ENCODE measurements at regions not wholly inside any gene's neighbourhood (a gene's known extent, or its start where the extent isn't known, plus 50 kb on each side); places are given as distances from the start of the nearest gene placed in this dataset.

- H3K36me3 ChIP-seq (ENCODE audit: control insufficient read depth in 2 of 2, extremely low read depth in 1 of 2, insufficient read depth in 2 of 2, low read length in 2 of 2), result no peaks in the 10 kb centered on the region
- H3K4me3 ChIP-seq (replicated peaks in 1 of 3; ENCODE audit: insufficient read depth in 1 of 3, low read depth in 1 of 3, low read length in 3 of 3), result no peak overlapping the region
- H3K9me1 ChIP-seq (replicated peaks; ENCODE audit: control insufficient read depth, extremely low read depth, insufficient read depth, low read length), result no peaks in the 10 kb centered on the region
- ChIA-PET CTCF (no interaction called here), POLR2A (no interaction called here)
- no peak overlapping the region for H3K4me2 ChIP-seq (ENCODE audit: insufficient read depth, low read length)
- no peaks in the 10 kb centered on the region for H3K4me1 ChIP-seq (ENCODE audit: control insufficient read depth, extremely low read depth, insufficient read depth, low read length)
- TF ChIP-seq FOS (IDR thresholded peaks at IDR 0.05; ENCODE audit: borderline replicate concordance, insufficient read depth, low read length) (no peak), JUN (IDR thresholded peaks at IDR 0.05; ENCODE audit: borderline replicate concordance, insufficient read depth, insufficient read length, low read depth) (no peak), EZH2 (IDR thresholded peaks at IDR 0.05; ENCODE audit: borderline replicate concordance, low read depth, low read length, severe bottlenecking) (no peak), POLR2A (IDR thresholded peaks at IDR 0.05; ENCODE audit: low read depth, low read length) (no peak), MAX (IDR thresholded peaks at IDR 0.05; ENCODE audit: insufficient read depth, insufficient read length) (no peak), GATA2 (IDR thresholded peaks at IDR 0.05; ENCODE audit: insufficient read depth, insufficient read length, low read depth, low read length) (no peak), MYC (IDR thresholded peaks at IDR 0.05; ENCODE audit: low read depth, low read length) (no peak), POLR2AphosphoS5 (IDR thresholded peaks at IDR 0.05; ENCODE audit: insufficient read depth, low read depth, low read length) (no peak)
- TF ChIP-seq, protein P1, sequence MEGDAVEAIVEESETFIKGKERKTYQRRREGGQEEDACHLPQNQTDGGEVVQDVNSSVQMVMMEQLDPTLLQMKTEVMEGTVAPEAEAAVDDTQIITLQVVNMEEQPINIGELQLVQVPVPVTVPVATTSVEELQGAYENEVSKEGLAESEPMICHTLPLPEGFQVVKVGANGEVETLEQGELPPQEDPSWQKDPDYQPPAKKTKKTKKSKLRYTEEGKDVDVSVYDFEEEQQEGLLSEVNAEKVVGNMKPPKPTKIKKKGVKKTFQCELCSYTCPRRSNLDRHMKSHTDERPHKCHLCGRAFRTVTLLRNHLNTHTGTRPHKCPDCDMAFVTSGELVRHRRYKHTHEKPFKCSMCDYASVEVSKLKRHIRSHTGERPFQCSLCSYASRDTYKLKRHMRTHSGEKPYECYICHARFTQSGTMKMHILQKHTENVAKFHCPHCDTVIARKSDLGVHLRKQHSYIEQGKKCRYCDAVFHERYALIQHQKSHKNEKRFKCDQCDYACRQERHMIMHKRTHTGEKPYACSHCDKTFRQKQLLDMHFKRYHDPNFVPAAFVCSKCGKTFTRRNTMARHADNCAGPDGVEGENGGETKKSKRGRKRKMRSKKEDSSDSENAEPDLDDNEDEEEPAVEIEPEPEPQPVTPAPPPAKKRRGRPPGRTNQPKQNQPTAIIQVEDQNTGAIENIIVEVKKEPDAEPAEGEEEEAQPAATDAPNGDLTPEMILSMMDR (IDR thresholded peaks at IDR 0.05; ENCODE audit: extremely low read depth in 1 of 2, insufficient read depth in 1 of 2, low read depth in 1 of 2, low read length in 2 of 2), result no peak
- H2AFZ ChIP-seq (ENCODE audit: low read depth, low read length), result no peak overlapping the region
- no peak for DNase-seq (ENCODE audit: low read depth, low spot score)
- H3K27ac ChIP-seq (ENCODE audit: insufficient read depth, low read depth, low read length), result no peak overlapping the region
- FAIRE-seq, result no peak
- no peak overlapping the region for H3K9ac ChIP-seq (replicated peaks; ENCODE audit: extremely low read depth, insufficient read depth, low read length)
- no peaks in the 10 kb centered on the region for H3K27me3 ChIP-seq (ENCODE audit: control insufficient read depth in 2 of 2, insufficient read depth in 2 of 2, low read length in 2 of 2)
- dilution Hi-C loops (cut with MboI; ENCODE audit: extremely low pct_ligation_motif_present, low sequenced_read_pairs) (no loop called here), intact Hi-C loops (cut with micrococcal nuclease) (no loop called here)
- H3K9me3 ChIP-seq (replicated peaks; ENCODE audit: control insufficient read depth, insufficient read depth, low read length), result no peaks in the 10 kb centered on the region
- no peaks in the 10 kb centered on the region for H4K20me1 ChIP-seq (replicated peaks; ENCODE audit: control insufficient read depth, extremely low read depth, insufficient read depth, low read length)
- BruUV-seq (replicated peaks), result no TSS peak
- H3K79me2 ChIP-seq (ENCODE audit: control insufficient read depth, insufficient read depth, low read length), result no peaks in the 10 kb centered on the region
Measured at GRCh38 chr12:116421785-116422538, 137.2 kb upstream of the MAP1LC3B2 start.
